ENCODE measurements at regions not wholly inside any gene's neighbourhood (a gene's known extent, or its start where the extent isn't known, plus 50 kb on each side); places are given as distances from the start of the nearest gene placed in this dataset.

GRCh38 chr2:107267086-107267485 is 381.1 kb upstream of the ST6GAL2 start:
- TF ChIP-seq CTCF (IDR thresholded peaks at IDR 0.05 in 4 of 5, conservative IDR thresholded peaks at IDR 0.05 in 1 of 5), result no peak
- no peak for TF ChIP-seq POLR2A (IDR thresholded peaks at IDR 0.05)

All from gastrocnemius medialis (tissue), 4 donors.